Esophagus muscularis mucosa (tissue), 4 donors: ENCODE measurements at regions not wholly inside any gene's neighbourhood (a gene's known extent, or its start where the extent isn't known, plus 50 kb on each side); places are given as distances from the start of the nearest gene placed in this dataset.
"Not testable (repeated sequence)": the region's sequence is repeated elsewhere in the genome, so short reads cannot be mapped to it uniquely, and the experiment has no call there.

Experiments
- DNase-seq: peaks from one replicate; pipeline ENCODE4 v3.0.0-alpha.2; 2017; ENCODE audit errors: extremely low spot score
- H3K27ac ChIP-seq, 4 donors: fragments of 200-600 bp; sonication (generic); replicated peaks in 1 of 4; 1 replicate in 3 of 4; 2 replicates in 1 of 4; pipeline ENCODE4 v1.5.1; 2016 to 2019; ENCODE audit warnings: mild to moderate bottlenecking in 1 of 4
- H3K27me3 ChIP-seq, 4 donors: fragments of 200-600 bp; sonication (generic); one replicate each; pipeline versions ENCODE4 v1.5.1 to v1.6.0; 2016 to 2019
- H3K36me3 ChIP-seq, 4 donors: fragments of 200-600 bp; sonication (generic); one replicate each; pipeline ENCODE4 v1.5.1; 2016 to 2019
- H3K4me1 ChIP-seq, 4 donors: fragments of 200-600 bp; sonication (generic); one replicate each; pipeline ENCODE4 v1.5.1; 2016 to 2019
- H3K4me3 ChIP-seq, 4 donors: fragments of 200-600 bp; sonication (generic); 1 replicate in 2 of 4; 2 replicates in 2 of 4; pipeline ENCODE4 v1.5.1; 2016 to 2019; ENCODE audit warnings: mild to moderate bottlenecking in 4 of 4, moderate library complexity in 1 of 4
- H3K9me3 ChIP-seq, 4 donors: fragments of 200-600 bp; sonication (generic); 1 replicate in 3 of 4; 2 replicates in 1 of 4; pipeline ENCODE4 v1.5.1; 2016 to 2019
- EP300 ChIP-seq: sonication (generic); formaldehyde crosslinking; IDR thresholded peaks from one replicate; pipeline ENCODE4 v1.6.1; 2017; ENCODE audit warnings: antibody characterized with exemption
- POLR2A ChIP-seq: fragments of 450-650 bp; IDR thresholded peaks from one replicate; pipeline ENCODE4 v1.6.1; 2017; ENCODE audit warnings: antibody characterized with exemption, moderate library complexity, mild to moderate bottlenecking, low read depth
- POLR2AphosphoS5 ChIP-seq, 2 donors: sonication (generic); formaldehyde crosslinking; IDR thresholded peaks; one replicate each; pipeline ENCODE4 v1.6.1; 2017; ENCODE audit warnings: antibody characterized with exemption in 2 of 2
- WGBS: methylation state at CpG from one replicate; pipeline ENCODE4 v1.1.5; 2018; 5-methylcytosine and 5-hydroxymethylcytosine counted together
- intact Hi-C: fragments of 100-400 bp; cut with DNase I; formaldehyde crosslinking; loops from one replicate; pipeline ENCODE4 v1.15.1; 2023
- TF ChIP-seq, protein P1 (sequence below), 3 experiments: fragments of 200-600 bp in 2 of 3; fragments of 450-650 bp in 1 of 3; sonication (generic) in 2 of 3; IDR thresholded peaks; one replicate each; pipeline ENCODE4 v1.5.1; 2017 to 2019; ENCODE audit warnings: antibody characterized with exemption in 3 of 3, mild to moderate bottlenecking in 2 of 3, moderate library complexity in 1 of 3

DNA sequence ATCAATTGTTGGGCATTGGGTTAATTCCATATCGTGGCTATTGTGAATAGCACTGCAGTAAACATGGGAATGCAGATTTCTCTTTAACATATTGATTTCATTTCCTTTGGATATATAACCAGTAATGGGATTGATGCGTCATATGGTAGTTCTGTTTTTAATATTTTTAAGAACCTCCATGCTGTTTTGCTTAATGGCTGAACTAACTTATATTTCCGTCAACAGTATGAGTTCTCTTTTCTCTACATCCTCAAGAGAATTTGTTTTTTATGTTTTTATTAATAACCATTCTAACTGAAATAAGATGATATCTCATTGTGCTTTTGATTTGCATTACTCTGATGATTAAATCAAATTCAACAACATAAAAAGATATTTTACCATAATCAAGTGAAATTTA, 228.5 kb upstream of the FSIP2 start:
- H3K9me3 ChIP-seq: peaks cover 0 to 53% (median 45%) of the 10 kb centered on the region in 4 donors
- intact Hi-C loops: no loop called here
- WGBS: 93% methylated on average over 3 of the region's 3 CpGs

DNA sequence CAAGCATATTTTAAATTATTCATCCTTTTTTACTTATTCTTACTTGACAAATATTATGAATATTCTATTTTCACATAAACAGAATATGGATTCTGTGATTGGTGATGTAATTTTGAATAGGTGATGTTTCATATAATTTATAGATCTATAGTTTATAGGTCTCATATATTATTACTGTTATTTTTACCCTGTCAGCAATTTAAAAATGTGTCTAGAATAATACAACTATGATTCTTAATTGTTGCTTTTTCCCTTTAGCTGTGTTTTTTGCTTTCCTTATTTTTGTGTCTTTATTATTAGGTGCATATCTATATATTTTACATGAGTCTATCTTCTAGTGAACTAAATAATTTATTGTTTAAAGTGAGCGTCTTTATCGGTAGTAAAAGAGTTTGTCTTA, 226.7 kb upstream of the FSIP2 start:
- WGBS: 97% methylated on average over 2 of the region's 2 CpGs
- H3K36me3 ChIP-seq: no peaks in the 10 kb centered on the region
- H3K27ac ChIP-seq: no peak overlapping the region
- H3K27me3 ChIP-seq: no peaks in the 10 kb centered on the region
- intact Hi-C loops: no loop called here
- peaks cover 0 to 53% (median 42%) of the 10 kb centered on the region in 4 donors for H3K9me3 ChIP-seq
- TF ChIP-seq EP300: no peak
- TF ChIP-seq, protein P1, sequence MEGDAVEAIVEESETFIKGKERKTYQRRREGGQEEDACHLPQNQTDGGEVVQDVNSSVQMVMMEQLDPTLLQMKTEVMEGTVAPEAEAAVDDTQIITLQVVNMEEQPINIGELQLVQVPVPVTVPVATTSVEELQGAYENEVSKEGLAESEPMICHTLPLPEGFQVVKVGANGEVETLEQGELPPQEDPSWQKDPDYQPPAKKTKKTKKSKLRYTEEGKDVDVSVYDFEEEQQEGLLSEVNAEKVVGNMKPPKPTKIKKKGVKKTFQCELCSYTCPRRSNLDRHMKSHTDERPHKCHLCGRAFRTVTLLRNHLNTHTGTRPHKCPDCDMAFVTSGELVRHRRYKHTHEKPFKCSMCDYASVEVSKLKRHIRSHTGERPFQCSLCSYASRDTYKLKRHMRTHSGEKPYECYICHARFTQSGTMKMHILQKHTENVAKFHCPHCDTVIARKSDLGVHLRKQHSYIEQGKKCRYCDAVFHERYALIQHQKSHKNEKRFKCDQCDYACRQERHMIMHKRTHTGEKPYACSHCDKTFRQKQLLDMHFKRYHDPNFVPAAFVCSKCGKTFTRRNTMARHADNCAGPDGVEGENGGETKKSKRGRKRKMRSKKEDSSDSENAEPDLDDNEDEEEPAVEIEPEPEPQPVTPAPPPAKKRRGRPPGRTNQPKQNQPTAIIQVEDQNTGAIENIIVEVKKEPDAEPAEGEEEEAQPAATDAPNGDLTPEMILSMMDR (IDR thresholded peaks at IDR 0.05): no peak
- no peak for TF ChIP-seq POLR2A
- TF ChIP-seq POLR2AphosphoS5 (IDR thresholded peaks at IDR 0.05): no peak
- no peaks in the 10 kb centered on the region for H3K4me1 ChIP-seq
- no peak overlapping the region for H3K4me3 ChIP-seq
- DNase-seq: no peak

More for the DNA sequence above, 228.5 kb upstream of the FSIP2 start:
- H3K4me3 ChIP-seq: no peak overlapping the region
- no peaks in the 10 kb centered on the region for H3K27me3 ChIP-seq
- no peaks in the 10 kb centered on the region for H3K36me3 ChIP-seq
- no peak for DNase-seq
- H3K27ac ChIP-seq: no peak overlapping the region
- TF ChIP-seq POLR2A (no peak), POLR2AphosphoS5 (IDR thresholded peaks at IDR 0.05) (no peak), EP300 (no peak)
- TF ChIP-seq, protein P1 (IDR thresholded peaks at IDR 0.05): no peak
- H3K4me1 ChIP-seq: no peaks in the 10 kb centered on the region

DNA sequence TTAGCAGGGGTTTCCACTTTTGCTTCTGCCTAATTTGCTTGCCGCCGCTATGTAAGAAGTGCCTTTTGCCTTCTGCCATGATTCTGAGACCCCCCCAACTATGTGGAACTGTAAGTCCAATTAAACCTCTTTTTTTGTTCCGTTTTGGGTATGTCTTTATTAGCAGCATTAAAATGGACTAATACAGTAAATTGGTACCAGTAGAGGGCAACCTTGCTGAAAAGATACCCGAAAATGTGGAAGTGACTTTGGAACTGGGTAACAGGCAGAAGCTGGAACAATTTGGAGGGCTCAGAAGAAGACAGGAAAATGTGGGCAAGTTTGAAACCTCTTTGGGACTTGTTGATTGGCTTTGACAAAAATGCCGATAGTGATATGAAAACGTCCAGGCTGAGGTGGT, 216.1 kb upstream of the FSIP2 start:
- Histone ChIP-seq H3K4me1 (no peaks in the 10 kb centered on the region), H3K27me3 (no peaks in the 10 kb centered on the region), H3K36me3 (no peaks in the 10 kb centered on the region), H3K9me3 (peaks cover 0 to 22% (median 8%) of the 10 kb centered on the region in 4 donors), H3K27ac (no peak overlapping the region), H3K4me3 (no peak overlapping the region)
- intact Hi-C loops: no loop called here
- no peak for DNase-seq
- WGBS: 77% methylated on average over 6 of the region's 6 CpGs
- TF ChIP-seq, protein P1 (IDR thresholded peaks at IDR 0.05): no peak
- TF ChIP-seq POLR2A (no peak), POLR2AphosphoS5 (IDR thresholded peaks at IDR 0.05) (no peak), EP300 (no peak)

DNA sequence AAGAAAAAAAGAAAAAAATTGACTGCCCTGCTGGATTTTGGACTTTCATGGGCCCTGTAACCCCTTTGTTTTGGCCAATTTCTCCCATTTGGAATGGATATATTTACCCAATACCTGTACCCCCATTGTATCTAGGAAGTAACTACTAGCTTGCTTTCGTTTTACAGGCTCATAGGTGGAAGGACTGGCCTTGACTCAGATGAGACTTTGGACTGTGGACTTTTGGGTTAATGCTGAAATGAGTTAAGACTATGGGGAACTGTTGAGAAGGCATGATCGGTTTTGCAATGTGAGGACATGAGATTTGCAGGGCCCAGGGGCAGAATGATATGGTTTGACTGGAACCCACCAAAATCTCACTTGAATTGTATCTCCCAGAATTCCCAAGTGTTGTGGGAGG, 214.4 kb upstream of the FSIP2 start:
- WGBS: 79% methylated on average over 2 of the region's 2 CpGs
- DNase-seq, intact Hi-C loops: not testable (repeated sequence)

DNA sequence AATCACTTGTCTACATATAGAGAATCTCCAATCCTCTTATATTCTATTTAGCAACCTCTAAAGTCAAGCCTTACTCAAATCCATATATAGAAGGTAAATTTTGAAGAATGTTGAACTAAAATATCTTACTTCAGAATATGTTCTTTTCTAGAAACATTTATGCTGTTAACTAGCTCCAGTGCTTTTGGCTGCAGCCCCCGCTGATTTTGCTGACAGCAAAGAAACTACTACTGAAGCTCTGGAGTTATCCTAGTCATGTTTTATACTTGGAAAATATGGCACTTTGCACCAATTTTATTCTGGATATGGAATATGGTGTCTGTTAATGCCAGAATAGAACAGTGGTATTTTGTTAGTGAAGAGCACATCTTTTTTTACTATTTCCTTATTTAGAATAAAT, 212.4 kb upstream of the FSIP2 start:
- 84% methylated on average over 1 of the region's 1 CpG for WGBS
- Histone ChIP-seq H3K4me1 (no peaks in the 10 kb centered on the region), H3K9me3 (peaks cover 0 to 11% (median 6%) of the 10 kb centered on the region in 4 donors), H3K27me3 (no peaks in the 10 kb centered on the region), H3K36me3 (no peaks in the 10 kb centered on the region), H3K4me3 (no peak overlapping the region), H3K27ac (no peak overlapping the region)
- TF ChIP-seq POLR2A (no peak), POLR2AphosphoS5 (IDR thresholded peaks at IDR 0.05) (no peak)
- DNase-seq: no peak
- intact Hi-C loops: no loop called here

More for the DNA sequence above, 214.4 kb upstream of the FSIP2 start:
- not testable (repeated sequence) for H3K4me1 ChIP-seq, H3K27ac ChIP-seq, H3K4me3 ChIP-seq, H3K27me3 ChIP-seq, H3K36me3 ChIP-seq
- peaks cover 0 to 12% (median 6%) of the 10 kb centered on the region in 4 donors for H3K9me3 ChIP-seq

DNA sequence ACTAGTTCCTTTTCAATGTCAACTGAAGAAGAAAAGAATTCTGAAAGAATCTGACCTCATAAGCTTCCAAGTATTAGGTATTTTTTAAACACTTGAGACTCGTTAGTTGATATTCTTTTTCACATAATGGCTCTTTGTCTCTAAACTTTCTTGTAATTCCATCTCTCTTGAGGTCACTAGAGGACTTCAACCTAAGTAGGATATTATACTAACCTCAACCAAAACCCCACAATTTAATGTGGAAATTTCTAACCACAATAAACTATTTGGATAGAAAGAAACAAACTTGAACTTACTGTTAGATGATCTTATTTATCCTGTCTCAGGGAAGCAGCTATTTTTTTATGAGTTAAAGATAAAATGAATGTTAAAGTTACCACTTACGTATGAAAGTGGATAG, 206.9 kb upstream of the FSIP2 start:
- peaks cover 0 to 6% (median 0%) of the 10 kb centered on the region in 4 donors for H3K9me3 ChIP-seq
- H3K27me3 ChIP-seq: no peaks in the 10 kb centered on the region
- 65% methylated on average over 2 of the region's 2 CpGs for WGBS

More for the DNA sequence above, 206.9 kb upstream of the FSIP2 start:
- H3K4me1 ChIP-seq: no peaks in the 10 kb centered on the region
- no peak overlapping the region for H3K4me3 ChIP-seq
- no peak overlapping the region for H3K27ac ChIP-seq
- no peak for TF ChIP-seq EP300
- TF ChIP-seq, protein P1 (IDR thresholded peaks at IDR 0.05): no peak
- no peak for DNase-seq
- intact Hi-C loops: no loop called here
- no peaks in the 10 kb centered on the region for H3K36me3 ChIP-seq
